ENCODE measurements at regions not wholly inside any gene's neighbourhood (a gene's known extent, or its start where the extent isn't known, plus 50 kb on each side); places are given as distances from the start of the nearest gene placed in this dataset.
"Not testable (repeated sequence)": the region's sequence is repeated elsewhere in the genome, so short reads cannot be mapped to it uniquely, and the experiment has no call there.

DNA sequence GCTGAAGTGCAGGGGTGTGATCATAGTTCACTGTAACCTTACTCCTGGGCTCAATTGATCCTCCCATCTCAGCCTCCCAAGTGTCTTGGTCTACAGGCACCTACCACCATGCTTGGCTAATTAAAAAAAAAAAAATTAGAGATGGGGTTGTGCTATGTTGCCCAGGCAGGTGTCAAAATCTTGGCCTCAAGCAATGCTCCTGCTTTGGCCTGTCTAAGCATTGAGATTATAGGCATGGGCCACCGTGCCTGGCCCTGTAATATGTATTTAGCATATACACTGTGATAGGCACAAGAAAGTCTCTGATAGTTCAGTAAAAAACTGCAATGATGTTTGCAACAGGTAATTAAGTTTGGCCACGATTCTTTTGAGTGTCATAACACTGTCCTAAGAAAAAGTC, 1658.4 kb downstream of the SPATA31A7 start:
- H3K4me1 ChIP-seq (ENCODE audit: control insufficient read depth, extremely low read depth, insufficient read depth, low read length); H3K27me3 ChIP-seq (ENCODE audit: control insufficient read depth, insufficient read depth, low read length); H3K9me3 ChIP-seq (ENCODE audit: control insufficient read depth, insufficient read depth, low read depth, low read length); H3K9ac ChIP-seq (ENCODE audit: insufficient read depth, low read length); DNase-seq (ENCODE audit: low read depth in 2 of 2); H3K4me2 ChIP-seq (ENCODE audit: extremely low read depth, insufficient read depth, low read length); H4K20me1 ChIP-seq (ENCODE audit: control insufficient read depth, extremely low read depth, insufficient read depth, low read length); H3K27ac ChIP-seq (ENCODE audit: insufficient read depth, low read length); H3K36me3 ChIP-seq (ENCODE audit: control insufficient read depth, insufficient read depth, low read length); H3K4me3 ChIP-seq (replicated peaks in 1 of 4; ENCODE audit: control extremely low read depth in 1 of 4, insufficient read depth in 1 of 4, low read depth in 3 of 4, low read length in 4 of 4); H3K79me2 ChIP-seq (ENCODE audit: control insufficient read depth, insufficient read depth, low read length); H2AFZ ChIP-seq (ENCODE audit: low read length): not testable (repeated sequence)

DNA sequence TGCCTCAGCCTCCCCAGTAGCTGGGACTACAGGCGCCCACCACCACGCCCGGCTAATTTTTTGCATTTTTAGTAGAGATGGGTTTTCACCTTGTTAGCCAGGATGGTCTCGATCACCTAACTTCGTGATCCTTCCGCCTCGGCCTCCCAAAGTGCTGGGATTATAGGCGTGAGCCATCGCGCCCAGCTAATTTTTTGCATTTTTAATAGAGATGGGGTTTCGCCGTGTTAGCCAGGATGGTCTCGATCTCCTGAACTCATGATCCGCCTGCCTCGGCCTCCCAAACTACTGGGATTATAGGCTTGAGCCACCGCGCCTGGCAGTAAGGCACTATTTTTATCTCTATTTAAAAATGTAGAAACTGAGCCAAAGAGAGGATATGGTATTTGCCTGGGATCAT, 1660.2 kb downstream of the SPATA31A7 start:
- not testable (repeated sequence) for H3K4me1 ChIP-seq (ENCODE audit: control insufficient read depth, extremely low read depth, insufficient read depth, low read length); H3K9me3 ChIP-seq (ENCODE audit: control insufficient read depth, insufficient read depth, low read depth, low read length); H3K9ac ChIP-seq (ENCODE audit: insufficient read depth, low read length); DNase-seq (ENCODE audit: low read depth in 2 of 2); H3K4me2 ChIP-seq (ENCODE audit: extremely low read depth, insufficient read depth, low read length); H3K36me3 ChIP-seq (ENCODE audit: control insufficient read depth, insufficient read depth, low read length); H2AFZ ChIP-seq (ENCODE audit: low read length); H3K4me3 ChIP-seq (replicated peaks in 1 of 4; ENCODE audit: control extremely low read depth in 1 of 4, insufficient read depth in 1 of 4, low read depth in 3 of 4, low read length in 4 of 4); H3K27ac ChIP-seq (ENCODE audit: insufficient read depth, low read length); H3K27me3 ChIP-seq (ENCODE audit: control insufficient read depth, insufficient read depth, low read length); H3K79me2 ChIP-seq (ENCODE audit: control insufficient read depth, insufficient read depth, low read length); H4K20me1 ChIP-seq (ENCODE audit: control insufficient read depth, extremely low read depth, insufficient read depth, low read length)

DNA sequence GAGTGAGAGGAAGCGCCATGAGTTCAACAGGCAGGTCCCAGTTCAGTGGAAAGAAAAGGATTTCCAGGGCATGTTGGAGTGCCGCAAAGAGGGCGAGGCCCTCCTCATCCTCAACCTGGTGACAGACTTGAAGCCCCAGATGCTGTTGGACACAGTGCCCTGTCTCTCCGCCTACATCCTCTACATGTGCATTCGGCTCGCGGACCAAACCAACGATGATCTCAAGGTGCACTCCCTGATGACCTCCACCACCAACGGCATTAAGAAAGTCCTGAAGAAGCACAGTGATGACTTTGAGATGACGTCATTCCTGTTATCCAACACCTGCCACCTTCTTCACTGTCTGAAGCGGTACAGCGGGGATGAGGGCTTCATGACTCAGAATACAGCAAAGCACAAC, 1667.4 kb downstream of the SPATA31A7 start:
- not testable (repeated sequence) for H3K9ac ChIP-seq (ENCODE audit: insufficient read depth, low read length); H4K20me1 ChIP-seq (ENCODE audit: control insufficient read depth, extremely low read depth, insufficient read depth, low read length); H3K27me3 ChIP-seq (ENCODE audit: control insufficient read depth, insufficient read depth, low read length); DNase-seq (ENCODE audit: low read depth in 2 of 2); H3K27ac ChIP-seq (ENCODE audit: insufficient read depth, low read length); H3K4me3 ChIP-seq (replicated peaks in 1 of 4; ENCODE audit: control extremely low read depth in 1 of 4, insufficient read depth in 1 of 4, low read depth in 3 of 4, low read length in 4 of 4); H2AFZ ChIP-seq (ENCODE audit: low read length); H3K4me1 ChIP-seq (ENCODE audit: control insufficient read depth, extremely low read depth, insufficient read depth, low read length); H3K36me3 ChIP-seq (ENCODE audit: control insufficient read depth, insufficient read depth, low read length); H3K9me3 ChIP-seq (ENCODE audit: control insufficient read depth, insufficient read depth, low read depth, low read length); H3K79me2 ChIP-seq (ENCODE audit: control insufficient read depth, insufficient read depth, low read length); H3K4me2 ChIP-seq (ENCODE audit: extremely low read depth, insufficient read depth, low read length)

DNA sequence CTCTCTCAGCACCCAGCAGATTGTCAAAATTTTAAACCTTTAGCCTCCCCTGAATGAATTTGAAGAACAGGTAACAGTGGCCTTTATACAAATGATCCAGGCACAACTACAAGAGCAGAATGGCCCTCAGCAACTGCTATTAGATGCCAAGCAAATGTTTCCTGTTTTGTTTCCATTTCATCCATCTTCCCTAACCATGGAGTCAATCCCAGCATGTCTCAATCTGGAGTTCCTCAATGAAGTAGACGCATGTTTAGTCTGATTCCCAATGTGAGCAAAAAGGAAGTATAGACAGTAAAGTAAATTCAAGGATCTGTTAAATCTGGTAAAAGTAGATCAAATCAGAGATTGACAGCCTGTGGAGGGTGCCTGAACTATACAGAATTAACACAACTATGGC, 1668.4 kb downstream of the SPATA31A7 start:
- not testable (repeated sequence) for H3K27ac ChIP-seq (ENCODE audit: insufficient read depth, low read length); DNase-seq (ENCODE audit: low read depth in 2 of 2); H3K4me1 ChIP-seq (ENCODE audit: control insufficient read depth, extremely low read depth, insufficient read depth, low read length); H2AFZ ChIP-seq (ENCODE audit: low read length); H3K27me3 ChIP-seq (ENCODE audit: control insufficient read depth, insufficient read depth, low read length); H3K4me3 ChIP-seq (replicated peaks in 1 of 4; ENCODE audit: control extremely low read depth in 1 of 4, insufficient read depth in 1 of 4, low read depth in 3 of 4, low read length in 4 of 4); H3K9ac ChIP-seq (ENCODE audit: insufficient read depth, low read length); H3K9me3 ChIP-seq (ENCODE audit: control insufficient read depth, insufficient read depth, low read depth, low read length); H3K79me2 ChIP-seq (ENCODE audit: control insufficient read depth, insufficient read depth, low read length); H4K20me1 ChIP-seq (ENCODE audit: control insufficient read depth, extremely low read depth, insufficient read depth, low read length); H3K36me3 ChIP-seq (ENCODE audit: control insufficient read depth, insufficient read depth, low read length); H3K4me2 ChIP-seq (ENCODE audit: extremely low read depth, insufficient read depth, low read length)

DNA sequence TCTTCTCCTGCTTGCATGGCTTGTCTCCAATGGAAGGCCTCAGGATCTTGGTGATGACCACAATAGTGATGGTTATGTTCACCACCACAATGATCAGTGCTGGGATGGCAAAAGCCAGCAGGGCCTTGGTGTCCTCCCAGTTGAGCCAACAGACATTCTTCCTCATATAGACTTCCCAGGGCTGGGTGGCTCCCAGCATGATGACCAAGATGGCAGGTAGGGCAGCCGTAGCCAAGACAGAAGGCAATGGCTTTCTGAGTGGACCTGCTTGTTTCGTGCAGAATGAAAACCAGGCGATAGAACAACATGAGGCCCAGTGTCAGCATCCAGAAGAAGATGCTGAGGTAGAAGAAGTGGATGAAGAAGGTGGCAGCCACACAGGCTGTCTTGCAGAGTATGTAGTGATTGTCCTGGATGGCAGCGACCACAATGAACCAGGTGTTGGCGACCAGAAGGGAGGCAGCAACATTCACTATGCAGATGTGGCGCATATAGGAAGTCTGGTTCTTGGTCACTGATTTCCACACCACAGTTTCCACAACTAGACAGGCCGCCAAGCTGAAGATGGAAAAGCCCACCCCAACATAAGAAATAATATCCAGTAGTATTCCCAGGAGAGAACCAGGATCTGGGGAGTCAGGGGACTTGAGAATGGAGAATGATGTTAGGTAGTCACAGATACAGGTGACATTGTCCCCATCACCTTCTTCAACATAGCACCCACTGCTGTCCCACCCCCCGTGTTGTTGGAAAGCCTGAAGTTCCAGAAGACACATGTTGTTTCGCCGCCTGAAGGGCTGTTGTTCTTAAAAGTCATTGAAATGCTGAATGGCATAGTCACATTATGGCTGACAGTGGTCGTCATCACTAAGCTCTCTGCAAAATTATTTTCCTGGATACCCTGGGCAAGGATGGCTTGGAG, 1671.4 kb downstream of the SPATA31A7 start:
- H3K36me3 ChIP-seq (ENCODE audit: control insufficient read depth, insufficient read depth, low read length); DNase-seq (ENCODE audit: low read depth in 2 of 2); H3K4me3 ChIP-seq (replicated peaks in 1 of 4; ENCODE audit: control extremely low read depth in 1 of 4, insufficient read depth in 1 of 4, low read depth in 3 of 4, low read length in 4 of 4); H3K9ac ChIP-seq (ENCODE audit: insufficient read depth, low read length); H3K27ac ChIP-seq (ENCODE audit: insufficient read depth, low read length); H3K4me2 ChIP-seq (ENCODE audit: extremely low read depth, insufficient read depth, low read length); H2AFZ ChIP-seq (ENCODE audit: low read length); H4K20me1 ChIP-seq (ENCODE audit: control insufficient read depth, extremely low read depth, insufficient read depth, low read length); H3K9me3 ChIP-seq (ENCODE audit: control insufficient read depth, insufficient read depth, low read depth, low read length); H3K4me1 ChIP-seq (ENCODE audit: control insufficient read depth, extremely low read depth, insufficient read depth, low read length); H3K79me2 ChIP-seq (ENCODE audit: control insufficient read depth, insufficient read depth, low read length); H3K27me3 ChIP-seq (ENCODE audit: control insufficient read depth, insufficient read depth, low read length): not testable (repeated sequence)

DNA sequence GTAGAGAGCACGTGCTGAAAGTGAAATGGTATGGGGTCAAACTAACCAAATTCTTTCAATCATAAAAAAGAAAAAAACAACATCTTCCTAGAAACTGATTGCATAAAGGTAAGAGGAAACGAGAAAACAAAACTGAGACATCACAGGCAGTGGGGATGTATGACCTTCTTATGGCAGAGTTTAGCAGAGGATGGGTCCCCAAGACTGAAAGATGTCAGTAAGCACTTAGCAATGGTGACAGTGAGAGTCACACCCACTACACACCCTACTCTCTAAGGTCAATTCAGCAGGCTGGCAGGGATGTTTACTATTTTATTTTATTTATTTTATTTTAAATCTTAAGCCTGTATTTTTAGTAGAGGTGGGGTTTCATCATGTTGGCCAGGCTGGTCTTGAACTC, 1672.3 kb downstream of the SPATA31A7 start:
- not testable (repeated sequence) for H3K27me3 ChIP-seq (ENCODE audit: control insufficient read depth, insufficient read depth, low read length); H3K4me1 ChIP-seq (ENCODE audit: control insufficient read depth, extremely low read depth, insufficient read depth, low read length); DNase-seq (ENCODE audit: low read depth in 2 of 2)

DNA sequence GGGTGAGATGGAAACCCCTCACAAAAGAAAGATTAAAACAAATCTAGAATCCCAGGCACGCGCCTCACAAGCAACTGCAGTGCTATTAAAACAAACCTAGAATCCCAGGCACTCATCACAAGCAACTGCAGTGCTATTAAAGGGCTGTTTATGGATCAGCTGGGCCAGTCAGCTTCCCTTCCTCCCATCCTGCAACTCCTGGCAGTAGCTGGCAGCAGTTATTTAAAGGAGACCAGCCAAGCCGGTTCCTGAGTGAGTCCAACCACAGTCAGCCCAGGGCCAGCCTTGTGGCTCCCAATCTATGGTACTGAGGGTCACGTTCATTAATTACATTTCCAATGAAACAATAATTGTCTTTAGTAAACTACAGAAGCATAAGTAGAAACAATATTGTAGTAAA, 1673.5 kb downstream of the SPATA31A7 start:
- not testable (repeated sequence) for H3K36me3 ChIP-seq (ENCODE audit: control insufficient read depth, insufficient read depth, low read length); H3K9me3 ChIP-seq (ENCODE audit: control insufficient read depth, insufficient read depth, low read depth, low read length); H3K4me3 ChIP-seq (replicated peaks in 1 of 4; ENCODE audit: control extremely low read depth in 1 of 4, insufficient read depth in 1 of 4, low read depth in 3 of 4, low read length in 4 of 4); H2AFZ ChIP-seq (ENCODE audit: low read length); H3K79me2 ChIP-seq (ENCODE audit: control insufficient read depth, insufficient read depth, low read length); H3K4me2 ChIP-seq (ENCODE audit: extremely low read depth, insufficient read depth, low read length); H4K20me1 ChIP-seq (ENCODE audit: control insufficient read depth, extremely low read depth, insufficient read depth, low read length); H3K4me1 ChIP-seq (ENCODE audit: control insufficient read depth, extremely low read depth, insufficient read depth, low read length); H3K27me3 ChIP-seq (ENCODE audit: control insufficient read depth, insufficient read depth, low read length); H3K9ac ChIP-seq (ENCODE audit: insufficient read depth, low read length); H3K27ac ChIP-seq (ENCODE audit: insufficient read depth, low read length); DNase-seq (ENCODE audit: low read depth in 2 of 2)

More for the DNA sequence above, 1672.3 kb downstream of the SPATA31A7 start:
- not testable (repeated sequence) for H3K9ac ChIP-seq (ENCODE audit: insufficient read depth, low read length); H3K4me3 ChIP-seq (replicated peaks in 1 of 4; ENCODE audit: control extremely low read depth in 1 of 4, insufficient read depth in 1 of 4, low read depth in 3 of 4, low read length in 4 of 4); H3K27ac ChIP-seq (ENCODE audit: insufficient read depth, low read length); H3K36me3 ChIP-seq (ENCODE audit: control insufficient read depth, insufficient read depth, low read length); H3K9me3 ChIP-seq (ENCODE audit: control insufficient read depth, insufficient read depth, low read depth, low read length); H3K4me2 ChIP-seq (ENCODE audit: extremely low read depth, insufficient read depth, low read length); H4K20me1 ChIP-seq (ENCODE audit: control insufficient read depth, extremely low read depth, insufficient read depth, low read length); H3K79me2 ChIP-seq (ENCODE audit: control insufficient read depth, insufficient read depth, low read length); H2AFZ ChIP-seq (ENCODE audit: low read length)

All from fibroblast of lung (primary cell).